ENCODE measurements at regions not wholly inside any gene's neighbourhood (a gene's known extent, or its start where the extent isn't known, plus 50 kb on each side); places are given as distances from the start of the nearest gene placed in this dataset.

DNA sequence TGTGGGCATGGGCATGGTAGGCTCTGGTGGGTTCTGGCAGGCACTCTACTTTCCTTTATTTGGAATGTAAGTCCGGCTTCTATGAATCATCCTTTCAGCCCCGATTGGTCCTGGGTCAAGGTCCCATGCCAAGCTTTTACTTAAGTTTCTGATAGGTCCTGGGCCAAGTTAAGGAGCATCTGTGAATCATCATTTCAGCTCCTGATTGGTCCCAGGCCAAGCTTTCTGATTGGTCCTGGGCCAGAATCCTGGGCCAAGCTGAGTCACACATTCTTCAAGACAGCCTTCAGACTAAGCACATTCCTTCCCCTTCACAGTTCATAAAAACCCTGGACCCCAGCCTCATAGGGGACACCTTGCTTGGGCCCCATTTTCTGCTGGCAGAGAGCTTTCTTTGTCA is 231.0 kb upstream of the EYS start:
- TF ChIP-seq JUN (IDR thresholded peaks at IDR 0.05; ENCODE audit: borderline replicate concordance, insufficient read depth, insufficient read length, low read depth) (no peak), EZH2 (IDR thresholded peaks at IDR 0.05; ENCODE audit: borderline replicate concordance, low read depth, low read length, severe bottlenecking) (no peak), POLR2A (IDR thresholded peaks at IDR 0.05; ENCODE audit: low read depth, low read length) (no peak)
- Histone ChIP-seq H3K4me2 (ENCODE audit: insufficient read depth, low read length) (no peak overlapping the region), H2AFZ (ENCODE audit: low read depth, low read length) (no peak overlapping the region), H3K79me2 (ENCODE audit: control insufficient read depth, insufficient read depth, low read length) (no peaks in the 10 kb centered on the region), H3K4me1 (ENCODE audit: control insufficient read depth, extremely low read depth, insufficient read depth, low read length) (no peaks in the 10 kb centered on the region), H3K9ac (replicated peaks; ENCODE audit: extremely low read depth, insufficient read depth, low read length) (no peak overlapping the region), H3K4me3 (replicated peaks in 1 of 3; ENCODE audit: insufficient read depth in 1 of 3, low read depth in 1 of 3, low read length in 3 of 3) (no peak overlapping the region), H3K9me3 (replicated peaks; ENCODE audit: control insufficient read depth, insufficient read depth, low read length) (no peaks in the 10 kb centered on the region), H3K27ac (ENCODE audit: insufficient read depth, low read depth, low read length) (no peak overlapping the region), H3K9me1 (replicated peaks; ENCODE audit: control insufficient read depth, extremely low read depth, insufficient read depth, low read length) (no peaks in the 10 kb centered on the region), H3K36me3 (ENCODE audit: control insufficient read depth in 2 of 2, extremely low read depth in 1 of 2, insufficient read depth in 2 of 2, low read length in 2 of 2) (no peaks in the 10 kb centered on the region), H4K20me1 (replicated peaks; ENCODE audit: control insufficient read depth, extremely low read depth, insufficient read depth, low read length) (no peaks in the 10 kb centered on the region), H3K27me3 (ENCODE audit: control insufficient read depth in 2 of 2, insufficient read depth in 2 of 2, low read length in 2 of 2) (no peaks in the 10 kb centered on the region)
- CTCF ChIA-PET = no interaction called here
- intact Hi-C loops (cut with micrococcal nuclease) (no loop called here), dilution Hi-C loops (cut with MboI; ENCODE audit: extremely low pct_ligation_motif_present, low sequenced_read_pairs) (no loop called here)
- POLR2A ChIA-PET = no interaction called here
- no peak for FAIRE-seq
- no TSS peak for BruUV-seq (replicated peaks)
- no peak for DNase-seq (ENCODE audit: low read depth, low spot score)

DNA sequence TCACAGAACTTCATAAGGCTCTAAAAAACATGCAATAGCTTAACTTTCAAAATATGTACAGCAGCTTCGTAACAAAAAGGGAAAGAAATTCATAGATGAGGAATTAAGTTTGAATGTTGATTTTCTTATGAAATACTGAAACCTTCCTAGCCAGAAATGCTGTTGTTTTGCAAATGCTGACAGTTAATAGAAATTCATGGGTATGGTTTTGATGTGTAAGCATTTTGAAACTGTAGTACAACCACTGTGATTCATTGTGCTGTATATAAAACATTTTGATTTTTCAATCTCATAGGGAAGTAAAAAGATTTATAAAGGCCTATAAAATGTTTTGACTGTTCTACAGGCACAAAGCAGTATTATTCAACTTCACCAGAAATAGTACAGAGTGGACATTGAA is 228.4 kb upstream of the EYS start:
- Histone ChIP-seq H3K27me3 (ENCODE audit: control insufficient read depth in 2 of 2, insufficient read depth in 2 of 2, low read length in 2 of 2) (no peaks in the 10 kb centered on the region), H4K20me1 (replicated peaks; ENCODE audit: control insufficient read depth, extremely low read depth, insufficient read depth, low read length) (no peaks in the 10 kb centered on the region), H3K36me3 (ENCODE audit: control insufficient read depth in 2 of 2, extremely low read depth in 1 of 2, insufficient read depth in 2 of 2, low read length in 2 of 2) (no peaks in the 10 kb centered on the region), H3K9me3 (replicated peaks; ENCODE audit: control insufficient read depth, insufficient read depth, low read length) (no peaks in the 10 kb centered on the region), H3K4me2 (ENCODE audit: insufficient read depth, low read length) (no peak overlapping the region), H3K79me2 (ENCODE audit: control insufficient read depth, insufficient read depth, low read length) (no peaks in the 10 kb centered on the region), H3K9me1 (replicated peaks; ENCODE audit: control insufficient read depth, extremely low read depth, insufficient read depth, low read length) (no peaks in the 10 kb centered on the region), H3K4me1 (ENCODE audit: control insufficient read depth, extremely low read depth, insufficient read depth, low read length) (no peaks in the 10 kb centered on the region), H3K4me3 (replicated peaks in 1 of 3; ENCODE audit: insufficient read depth in 1 of 3, low read depth in 1 of 3, low read length in 3 of 3) (no peak overlapping the region), H3K27ac (ENCODE audit: insufficient read depth, low read depth, low read length) (no peak overlapping the region), H2AFZ (ENCODE audit: low read depth, low read length) (no peak overlapping the region), H3K9ac (replicated peaks; ENCODE audit: extremely low read depth, insufficient read depth, low read length) (no peak overlapping the region)
- TF ChIP-seq POLR2AphosphoS5 (IDR thresholded peaks at IDR 0.05; ENCODE audit: insufficient read depth, low read depth, low read length) (no peak), FOS (IDR thresholded peaks at IDR 0.05; ENCODE audit: borderline replicate concordance, insufficient read depth, low read length) (no peak), EZH2 (IDR thresholded peaks at IDR 0.05; ENCODE audit: borderline replicate concordance, low read depth, low read length, severe bottlenecking) (no peak), MYC (IDR thresholded peaks at IDR 0.05; ENCODE audit: low read depth, low read length) (no peak), POLR2A (IDR thresholded peaks at IDR 0.05; ENCODE audit: low read depth, low read length) (no peak), JUN (IDR thresholded peaks at IDR 0.05; ENCODE audit: borderline replicate concordance, insufficient read depth, insufficient read length, low read depth) (no peak), GATA2 (IDR thresholded peaks at IDR 0.05; ENCODE audit: insufficient read depth, insufficient read length, low read depth, low read length) (no peak)
- TF ChIP-seq, protein P1, sequence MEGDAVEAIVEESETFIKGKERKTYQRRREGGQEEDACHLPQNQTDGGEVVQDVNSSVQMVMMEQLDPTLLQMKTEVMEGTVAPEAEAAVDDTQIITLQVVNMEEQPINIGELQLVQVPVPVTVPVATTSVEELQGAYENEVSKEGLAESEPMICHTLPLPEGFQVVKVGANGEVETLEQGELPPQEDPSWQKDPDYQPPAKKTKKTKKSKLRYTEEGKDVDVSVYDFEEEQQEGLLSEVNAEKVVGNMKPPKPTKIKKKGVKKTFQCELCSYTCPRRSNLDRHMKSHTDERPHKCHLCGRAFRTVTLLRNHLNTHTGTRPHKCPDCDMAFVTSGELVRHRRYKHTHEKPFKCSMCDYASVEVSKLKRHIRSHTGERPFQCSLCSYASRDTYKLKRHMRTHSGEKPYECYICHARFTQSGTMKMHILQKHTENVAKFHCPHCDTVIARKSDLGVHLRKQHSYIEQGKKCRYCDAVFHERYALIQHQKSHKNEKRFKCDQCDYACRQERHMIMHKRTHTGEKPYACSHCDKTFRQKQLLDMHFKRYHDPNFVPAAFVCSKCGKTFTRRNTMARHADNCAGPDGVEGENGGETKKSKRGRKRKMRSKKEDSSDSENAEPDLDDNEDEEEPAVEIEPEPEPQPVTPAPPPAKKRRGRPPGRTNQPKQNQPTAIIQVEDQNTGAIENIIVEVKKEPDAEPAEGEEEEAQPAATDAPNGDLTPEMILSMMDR (IDR thresholded peaks at IDR 0.05; ENCODE audit: extremely low read depth in 1 of 2, insufficient read depth in 1 of 2, low read depth in 1 of 2, low read length in 2 of 2) = no peak
- TF ChIP-seq, protein P2, sequence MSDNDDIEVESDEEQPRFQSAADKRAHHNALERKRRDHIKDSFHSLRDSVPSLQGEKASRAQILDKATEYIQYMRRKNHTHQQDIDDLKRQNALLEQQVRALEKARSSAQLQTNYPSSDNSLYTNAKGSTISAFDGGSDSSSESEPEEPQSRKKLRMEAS (IDR thresholded peaks at IDR 0.05; ENCODE audit: insufficient read depth, insufficient read length) = no peak
- dilution Hi-C loops (cut with MboI; ENCODE audit: extremely low pct_ligation_motif_present, low sequenced_read_pairs) (no loop called here), intact Hi-C loops (cut with micrococcal nuclease) (no loop called here)
- CTCF ChIA-PET = no interaction called here
- FAIRE-seq (no peak), DNase-seq (ENCODE audit: low read depth, low spot score) (no peak)
- BruUV-seq (replicated peaks) = no TSS peak
- POLR2A ChIA-PET = no interaction called here

Data from endothelial cell of umbilical vein (primary cell).